IMR-90 (cell line): ENCODE measurements at regions not wholly inside any gene's neighbourhood (a gene's known extent, or its start where the extent isn't known, plus 50 kb on each side); places are given as distances from the start of the nearest gene placed in this dataset.

Source experiments
- ATAC-seq: fragments of 200-7000 bp; cut with Tn5 transposase; 2 replicates; pipeline ENCODE4 v1.9.1; 2020; ENCODE audit warnings: low read depth, mild to moderate bottlenecking, moderate library complexity
- BruUV-seq: library from RNA; stranded (reverse); fragments of 400-500 nt; replicated peaks from 2 replicates; lab custom pipeline; 2021; lab: Mats Ljungman, UMichigan
- CTCF ChIA-PET: fragments of 300-600 bp; formaldehyde crosslinking; extraction: SDS; loops from one replicate; lab custom pipeline; 2021; ENCODE audit warnings: antibody characterized with exemption; lab: Yijun Ruan, JAX
- POLR2A ChIA-PET: fragments of 300-600 bp; sonication (Branson Sonifier 250); formaldehyde crosslinking; loops from one replicate; lab custom pipeline; 2022; ENCODE audit warnings: antibody characterized with exemption; ENCODE audit not compliant: unreplicated experiment; lab: Charles Lee
- DNase-seq: peaks from one replicate; pipeline ENCODE4 v3.0.0; 2013
- H2AFZ ChIP-seq: replicated peaks from 2 replicates; pipeline ENCODE3; 2013; ENCODE audit warnings: low read length, mild to moderate bottlenecking; ENCODE audit not compliant: poor library complexity
- H2AK5ac ChIP-seq: 2 replicates; pipeline ENCODE4 v1.6.1; 2013; ENCODE audit warnings: low read depth, low read length, inconsistent platforms
- H2AK9ac ChIP-seq: replicated peaks from 2 replicates; pipeline ENCODE3; 2013; ENCODE audit warnings: mild to moderate bottlenecking, low read depth, low read length, moderate library complexity; ENCODE audit not compliant: poor library complexity
- H2BK120ac ChIP-seq: 2 replicates; pipeline ENCODE4 v1.6.1; 2013; ENCODE audit warnings: low read depth, low read length, inconsistent platforms
- H2BK15ac ChIP-seq: 3 replicates; pipeline ENCODE4 v1.6.1; 2013; ENCODE audit warnings: low read depth, low read length, inconsistent platforms
- H2BK20ac ChIP-seq: 2 replicates; pipeline ENCODE4 v1.6.1; 2013; ENCODE audit warnings: low read depth, mild to moderate bottlenecking, inconsistent platforms, low read length, moderate library complexity
- H2BK5ac ChIP-seq: 2 replicates; pipeline ENCODE4 v1.6.1; 2013; ENCODE audit warnings: mild to moderate bottlenecking, low read depth, low read length, inconsistent platforms; ENCODE audit not compliant: poor library complexity, severe bottlenecking
- H3K14ac ChIP-seq: replicated peaks from 2 replicates; pipeline ENCODE4 v1.6.1; 2013; ENCODE audit warnings: low read depth, low read length, inconsistent platforms
- H3K18ac ChIP-seq: 2 replicates; pipeline ENCODE4 v1.6.1; 2013; ENCODE audit warnings: low read depth, low read length, control low read depth
- H3K23ac ChIP-seq: 2 replicates; pipeline ENCODE4 v1.6.1; 2013; ENCODE audit warnings: low read depth, low read length, inconsistent platforms
- H3K27ac ChIP-seq: 2 replicates; pipeline ENCODE4 v1.5.1; 2013; ENCODE audit warnings: mild to moderate bottlenecking, control low read depth, low read length; ENCODE audit not compliant: insufficient read depth
- H3K27me3 ChIP-seq: 2 replicates; pipeline ENCODE4 v1.6.1; 2013; ENCODE audit warnings: low read length; ENCODE audit not compliant: control insufficient read depth, insufficient read depth
- H3K36me3 ChIP-seq: 2 replicates; pipeline ENCODE4 v1.6.1; 2013; ENCODE audit warnings: low read length, mixed read lengths; ENCODE audit not compliant: control insufficient read depth, insufficient read depth
- H3K4ac ChIP-seq: 2 replicates; pipeline ENCODE4 v1.6.1; 2013; ENCODE audit warnings: low read depth, low read length, inconsistent platforms
- H3K4me1 ChIP-seq: 2 replicates; pipeline ENCODE4 v1.6.1; 2013; ENCODE audit warnings: low read length, mixed read lengths; ENCODE audit not compliant: control insufficient read depth, insufficient read depth
- H3K4me2 ChIP-seq: 2 replicates; pipeline ENCODE4 v1.6.1; 2013; ENCODE audit warnings: low read depth, mild to moderate bottlenecking, control low read depth, low read length, moderate library complexity
- H3K4me3 ChIP-seq: 2 replicates; pipeline ENCODE4 v1.5.1; 2013; ENCODE audit warnings: low read depth, mild to moderate bottlenecking, control low read depth, low read length, moderate library complexity; ENCODE audit not compliant: insufficient read depth
- H3K56ac ChIP-seq: 2 replicates; pipeline ENCODE4 v1.6.1; 2013; ENCODE audit warnings: low read length, inconsistent platforms; ENCODE audit not compliant: insufficient read depth; ENCODE audit errors: extremely low read depth
- H3K79me1 ChIP-seq, 2 experiments: 2 replicates each; pipeline ENCODE4 v1.6.1; 2013; ENCODE audit warnings: low read length in 2 of 2, inconsistent platforms in 1 of 2, low read depth in 1 of 2
- H3K9ac ChIP-seq: 2 replicates; pipeline ENCODE4 v1.6.1; 2013; ENCODE audit warnings: low read depth, low read length, control low read depth
- H3K9me1 ChIP-seq: 2 replicates; pipeline ENCODE4 v1.6.1; 2013; ENCODE audit warnings: low read length, inconsistent platforms; ENCODE audit not compliant: insufficient read depth
- H3K9me3 ChIP-seq: 2 replicates; pipeline ENCODE4 v1.6.1; 2013; ENCODE audit warnings: low read length; ENCODE audit not compliant: control insufficient read depth, insufficient read depth
- H4K20me1 ChIP-seq: 2 replicates; pipeline ENCODE4 v1.6.1; 2013; ENCODE audit warnings: low read length, inconsistent platforms; ENCODE audit not compliant: insufficient read depth
- H4K5ac ChIP-seq: 2 replicates; pipeline ENCODE4 v1.6.1; 2013; ENCODE audit warnings: mild to moderate bottlenecking, low read depth, low read length, control low read depth
- H4K8ac ChIP-seq, 2 experiments: 2 replicates each; pipeline ENCODE4 v1.6.1; 2013; ENCODE audit warnings: low read depth in 2 of 2, low read length in 2 of 2, control low read depth in 1 of 2, inconsistent platforms in 1 of 2
- H4K91ac ChIP-seq: 2 replicates; pipeline ENCODE4 v1.6.1; 2013; ENCODE audit warnings: low read depth, low read length, inconsistent platforms; ENCODE audit not compliant: insufficient read depth
- RCOR1 ChIP-seq: IDR thresholded peaks from 2 replicates; pipeline ENCODE4 v1.6.1; 2012; ENCODE audit warnings: mild to moderate bottlenecking, low read length, improper control_type of control experiment; ENCODE audit not compliant: insufficient replicate concordance
- RFX5 ChIP-seq: IDR thresholded peaks from 2 replicates; pipeline ENCODE4 v1.8.0; 2012; ENCODE audit warnings: low read depth, mild to moderate bottlenecking, low read length, moderate library complexity
- WGBS, 2 experiments: methylation state at CpG; one replicate each; pipeline versions ENCODE4 v1.1.5 to v1.1.7; 2013; ENCODE audit warnings: missing lambda C conversion rate in 2 of 2; ENCODE audit not compliant: insufficient read length in 1 of 2; ENCODE audit errors: extremely low coverage in 2 of 2; 5-methylcytosine and 5-hydroxymethylcytosine counted together
- dilution Hi-C: fragments of 300-500 bp; cut with HindIII; formaldehyde crosslinking; loops from one replicate; pipeline ENCODE4 v1.14.3; 2018; ENCODE audit warnings: low sequenced_read_pairs; ENCODE audit not compliant: unreplicated experiment
- in situ Hi-C: fragments of 300-500 bp; cut with MboI; formaldehyde crosslinking; loops from 3 replicates; pipeline ENCODE4 v1.14.3; 2019; ENCODE audit warnings: low sequenced_read_pairs, inconsistent platforms, mixed read lengths
- intact Hi-C: fragments of 100-400 bp; cut with micrococcal nuclease; formaldehyde crosslinking; loops from 2 replicates; pipeline ENCODE4 v1.10.0; 2022

DNA sequence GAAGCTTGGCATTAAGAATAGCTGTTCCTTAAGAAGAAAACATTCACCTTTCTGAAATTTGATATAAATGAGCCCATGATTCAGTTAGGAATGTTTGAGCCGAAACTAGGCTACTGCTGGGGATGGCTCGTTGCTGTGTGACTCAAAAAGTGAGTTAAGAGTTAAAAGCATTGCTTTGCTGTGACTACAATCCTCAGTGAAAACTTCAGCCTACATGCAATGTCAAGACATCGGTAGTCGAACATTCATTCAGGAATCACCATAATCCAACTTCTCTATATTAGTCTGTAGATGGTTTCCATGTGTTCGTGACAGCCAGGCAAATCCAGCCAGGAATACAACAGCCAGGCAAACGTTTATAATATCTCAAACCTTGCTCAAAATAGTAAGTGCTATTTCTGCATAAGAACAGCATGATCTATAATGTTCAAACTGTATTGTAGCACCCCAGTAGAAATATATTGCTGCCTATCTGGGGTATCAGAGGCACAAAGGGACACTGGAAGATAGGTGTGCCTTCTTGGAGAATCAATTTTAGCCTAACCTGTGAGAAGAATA, 1225.1 kb downstream of the CDH8 start:
- Histone ChIP-seq H3K14ac (no peak overlapping the region), H2AFZ (no peak overlapping the region), H4K5ac (no peak overlapping the region), H3K4me1 (no peaks in the 10 kb centered on the region), H2AK9ac (no peak overlapping the region), H3K27ac (no peak overlapping the region), H2BK120ac (no peak overlapping the region), H3K4me3 (no peak overlapping the region), H2BK20ac (no peak overlapping the region), H3K36me3 (no peaks in the 10 kb centered on the region), H2BK5ac (no peak overlapping the region), H3K9me1 (no peaks in the 10 kb centered on the region), H4K8ac (no peak overlapping the region), H3K18ac (no peak overlapping the region), H3K56ac (no peak overlapping the region), H2AK5ac (no peak overlapping the region), H3K23ac (no peak overlapping the region), H3K9me3 (peaks cover 3% of the 10 kb centered on the region), H2BK15ac (no peak overlapping the region), H3K9ac (no peak overlapping the region), H3K79me1 (no peaks in the 10 kb centered on the region), H3K4ac (no peak overlapping the region), H3K4me2 (no peak overlapping the region), H4K91ac (no peak overlapping the region), H4K20me1 (no peaks in the 10 kb centered on the region), H3K27me3 (no peaks in the 10 kb centered on the region)
- ATAC-seq, result no peak
- intact Hi-C loops (no loop called here), dilution Hi-C loops (no loop called here), in situ Hi-C loops (no loop called here)
- ChIA-PET CTCF (no interaction called here), POLR2A (no interaction called here)
- WGBS, 2 experiments, result no CpG with 5 or more reads among the region's 6 CpGs
- BruUV-seq, result no TSS peak
- no peak for TF ChIP-seq RCOR1
- TF ChIP-seq RFX5, result no peak
- DNase-seq, result no peak
